ENCODE measurements at regions not wholly inside any gene's neighbourhood (a gene's known extent, or its start where the extent isn't known, plus 50 kb on each side); places are given as distances from the start of the nearest gene placed in this dataset.

DNA sequence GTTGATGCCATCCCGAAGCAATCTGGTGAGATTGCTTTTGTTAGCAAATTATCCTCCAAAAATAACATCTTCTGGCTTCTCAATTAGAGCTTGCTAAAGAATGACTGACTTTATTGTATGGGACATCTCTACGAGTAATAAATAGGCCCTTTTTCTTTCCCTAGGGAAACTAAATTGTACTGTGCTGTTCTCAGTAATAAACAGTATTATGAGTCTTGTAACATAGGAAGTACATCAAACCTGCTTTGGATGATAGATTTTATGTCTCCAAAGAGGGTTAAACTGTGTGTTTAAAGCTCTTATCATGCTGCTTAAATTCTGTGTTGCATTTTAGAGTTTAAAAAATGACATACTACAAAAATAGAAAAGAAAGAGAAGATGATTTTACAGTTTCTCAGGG lies 153.4 kb upstream of the THRB start:
- no peak overlapping the region for H3K27ac ChIP-seq (ENCODE audit: low read depth)
- Mint-ChIP-seq H3K27ac (no peak overlapping the region), H3K4me3 (no peak overlapping the region), H3K4me1 (no peaks in the 10 kb centered on the region; the same call in 2 of the 3 replicates), H3K36me3 (ENCODE audit: low read depth) (no peaks in the 10 kb centered on the region), H3K27me3 (ENCODE audit: insufficient read depth, low read depth, poor library complexity) (no peaks in the 10 kb centered on the region), H3K9me3 (no peaks in the 10 kb centered on the region)
- H3F3A ChIP-seq (replicated peaks; ENCODE audit: low read depth) = no peaks in the 10 kb centered on the region
- ATAC-seq (no peak), DNase-seq (ENCODE audit: low spot score) (no peak)
- H3K4me1 ChIP-seq (ENCODE audit: insufficient read depth) = no peaks in the 10 kb centered on the region
- no peaks in the 10 kb centered on the region for H3K27me3 ChIP-seq (ENCODE audit: insufficient read depth)
- no peaks in the 10 kb centered on the region for H3K36me3 ChIP-seq (ENCODE audit: insufficient read depth)
- H3K4me3 ChIP-seq = no peak overlapping the region
- TF ChIP-seq ZNF331 (CRISPR knock-in tag; IDR thresholded peaks at IDR 0.05; ENCODE audit: low read depth) = no peak
- TF ChIP-seq, protein P1, sequence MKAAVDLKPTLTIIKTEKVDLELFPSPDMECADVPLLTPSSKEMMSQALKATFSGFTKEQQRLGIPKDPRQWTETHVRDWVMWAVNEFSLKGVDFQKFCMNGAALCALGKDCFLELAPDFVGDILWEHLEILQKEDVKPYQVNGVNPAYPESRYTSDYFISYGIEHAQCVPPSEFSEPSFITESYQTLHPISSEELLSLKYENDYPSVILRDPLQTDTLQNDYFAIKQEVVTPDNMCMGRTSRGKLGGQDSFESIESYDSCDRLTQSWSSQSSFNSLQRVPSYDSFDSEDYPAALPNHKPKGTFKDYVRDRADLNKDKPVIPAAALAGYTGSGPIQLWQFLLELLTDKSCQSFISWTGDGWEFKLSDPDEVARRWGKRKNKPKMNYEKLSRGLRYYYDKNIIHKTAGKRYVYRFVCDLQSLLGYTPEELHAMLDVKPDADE (IDR thresholded peaks at IDR 0.05) = no peak
- TF ChIP-seq EZH2phosphoT487 (IDR thresholded peaks at IDR 0.05; ENCODE audit: unreplicated experiment) = no peak
- H3K4me2 ChIP-seq = no peak overlapping the region
- H3K79me2 ChIP-seq (replicated peaks; ENCODE audit: insufficient read depth) = no peaks in the 10 kb centered on the region
- H4K20me1 ChIP-seq (replicated peaks; ENCODE audit: insufficient read depth) = no peaks in the 10 kb centered on the region
- H2AFZ ChIP-seq = no peak overlapping the region
- no peaks in the 10 kb centered on the region for H3K9me2 ChIP-seq (ENCODE audit: insufficient read depth)

DNA sequence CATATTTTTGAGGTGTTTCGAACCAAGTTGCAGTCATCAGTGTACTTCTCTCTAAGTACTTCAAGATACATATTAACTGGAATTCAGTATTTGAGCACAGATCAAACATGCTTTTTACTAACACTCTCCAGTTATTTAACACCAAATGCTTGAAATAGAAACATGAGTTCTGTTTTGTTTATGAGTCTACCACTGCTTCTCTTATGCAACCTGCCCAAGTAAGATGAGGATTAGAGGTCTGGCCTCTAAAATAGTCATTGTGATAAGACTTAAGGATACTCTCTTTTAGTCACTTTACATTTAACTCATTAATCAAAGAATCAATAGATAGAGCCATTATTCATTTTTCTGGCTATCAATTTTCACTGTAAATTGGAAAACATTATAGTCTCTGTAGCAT lies 156.2 kb upstream of the THRB start:
- Histone ChIP-seq H3K27ac (ENCODE audit: low read depth) (no peak overlapping the region), H3K4me1 (ENCODE audit: insufficient read depth) (no peaks in the 10 kb centered on the region), H3K27me3 (ENCODE audit: insufficient read depth) (no peaks in the 10 kb centered on the region), H3K9me2 (ENCODE audit: insufficient read depth) (no peaks in the 10 kb centered on the region), H3K79me2 (replicated peaks; ENCODE audit: insufficient read depth) (no peaks in the 10 kb centered on the region), H3K4me3 (no peak overlapping the region), H2AFZ (no peak overlapping the region), H3K4me2 (no peak overlapping the region), H3F3A (replicated peaks; ENCODE audit: low read depth) (no peaks in the 10 kb centered on the region), H4K20me1 (replicated peaks; ENCODE audit: insufficient read depth) (no peaks in the 10 kb centered on the region), H3K36me3 (ENCODE audit: insufficient read depth) (no peaks in the 10 kb centered on the region)
- H3K9me3 Mint-ChIP-seq = no peaks in the 10 kb centered on the region
- no peak overlapping the region for H3K4me3 Mint-ChIP-seq
- no peak overlapping the region for H3K27ac Mint-ChIP-seq
- H3K27me3 Mint-ChIP-seq (ENCODE audit: insufficient read depth, low read depth, poor library complexity) = no peaks in the 10 kb centered on the region
- DNase-seq (ENCODE audit: low spot score) = no peak
- no peak for ATAC-seq
- H3K36me3 Mint-ChIP-seq (ENCODE audit: low read depth) = no peaks in the 10 kb centered on the region
- no peaks in the 10 kb centered on the region for H3K4me1 Mint-ChIP-seq
- TF ChIP-seq NANOG (IDR thresholded peaks at IDR 0.05; ENCODE audit: borderline replicate concordance) (no peak), ZNF331 (CRISPR knock-in tag; IDR thresholded peaks at IDR 0.05; ENCODE audit: low read depth) (no peak), POLR2AphosphoS5 (IDR thresholded peaks at IDR 0.05; ENCODE audit: low read depth) (no peak), ZNF114 (CRISPR knock-in tag; IDR thresholded peaks at IDR 0.05) (no peak), EZH2 (IDR thresholded peaks at IDR 0.05; ENCODE audit: low read depth, unreplicated experiment) (no peak)
- TF ChIP-seq, protein P2, sequence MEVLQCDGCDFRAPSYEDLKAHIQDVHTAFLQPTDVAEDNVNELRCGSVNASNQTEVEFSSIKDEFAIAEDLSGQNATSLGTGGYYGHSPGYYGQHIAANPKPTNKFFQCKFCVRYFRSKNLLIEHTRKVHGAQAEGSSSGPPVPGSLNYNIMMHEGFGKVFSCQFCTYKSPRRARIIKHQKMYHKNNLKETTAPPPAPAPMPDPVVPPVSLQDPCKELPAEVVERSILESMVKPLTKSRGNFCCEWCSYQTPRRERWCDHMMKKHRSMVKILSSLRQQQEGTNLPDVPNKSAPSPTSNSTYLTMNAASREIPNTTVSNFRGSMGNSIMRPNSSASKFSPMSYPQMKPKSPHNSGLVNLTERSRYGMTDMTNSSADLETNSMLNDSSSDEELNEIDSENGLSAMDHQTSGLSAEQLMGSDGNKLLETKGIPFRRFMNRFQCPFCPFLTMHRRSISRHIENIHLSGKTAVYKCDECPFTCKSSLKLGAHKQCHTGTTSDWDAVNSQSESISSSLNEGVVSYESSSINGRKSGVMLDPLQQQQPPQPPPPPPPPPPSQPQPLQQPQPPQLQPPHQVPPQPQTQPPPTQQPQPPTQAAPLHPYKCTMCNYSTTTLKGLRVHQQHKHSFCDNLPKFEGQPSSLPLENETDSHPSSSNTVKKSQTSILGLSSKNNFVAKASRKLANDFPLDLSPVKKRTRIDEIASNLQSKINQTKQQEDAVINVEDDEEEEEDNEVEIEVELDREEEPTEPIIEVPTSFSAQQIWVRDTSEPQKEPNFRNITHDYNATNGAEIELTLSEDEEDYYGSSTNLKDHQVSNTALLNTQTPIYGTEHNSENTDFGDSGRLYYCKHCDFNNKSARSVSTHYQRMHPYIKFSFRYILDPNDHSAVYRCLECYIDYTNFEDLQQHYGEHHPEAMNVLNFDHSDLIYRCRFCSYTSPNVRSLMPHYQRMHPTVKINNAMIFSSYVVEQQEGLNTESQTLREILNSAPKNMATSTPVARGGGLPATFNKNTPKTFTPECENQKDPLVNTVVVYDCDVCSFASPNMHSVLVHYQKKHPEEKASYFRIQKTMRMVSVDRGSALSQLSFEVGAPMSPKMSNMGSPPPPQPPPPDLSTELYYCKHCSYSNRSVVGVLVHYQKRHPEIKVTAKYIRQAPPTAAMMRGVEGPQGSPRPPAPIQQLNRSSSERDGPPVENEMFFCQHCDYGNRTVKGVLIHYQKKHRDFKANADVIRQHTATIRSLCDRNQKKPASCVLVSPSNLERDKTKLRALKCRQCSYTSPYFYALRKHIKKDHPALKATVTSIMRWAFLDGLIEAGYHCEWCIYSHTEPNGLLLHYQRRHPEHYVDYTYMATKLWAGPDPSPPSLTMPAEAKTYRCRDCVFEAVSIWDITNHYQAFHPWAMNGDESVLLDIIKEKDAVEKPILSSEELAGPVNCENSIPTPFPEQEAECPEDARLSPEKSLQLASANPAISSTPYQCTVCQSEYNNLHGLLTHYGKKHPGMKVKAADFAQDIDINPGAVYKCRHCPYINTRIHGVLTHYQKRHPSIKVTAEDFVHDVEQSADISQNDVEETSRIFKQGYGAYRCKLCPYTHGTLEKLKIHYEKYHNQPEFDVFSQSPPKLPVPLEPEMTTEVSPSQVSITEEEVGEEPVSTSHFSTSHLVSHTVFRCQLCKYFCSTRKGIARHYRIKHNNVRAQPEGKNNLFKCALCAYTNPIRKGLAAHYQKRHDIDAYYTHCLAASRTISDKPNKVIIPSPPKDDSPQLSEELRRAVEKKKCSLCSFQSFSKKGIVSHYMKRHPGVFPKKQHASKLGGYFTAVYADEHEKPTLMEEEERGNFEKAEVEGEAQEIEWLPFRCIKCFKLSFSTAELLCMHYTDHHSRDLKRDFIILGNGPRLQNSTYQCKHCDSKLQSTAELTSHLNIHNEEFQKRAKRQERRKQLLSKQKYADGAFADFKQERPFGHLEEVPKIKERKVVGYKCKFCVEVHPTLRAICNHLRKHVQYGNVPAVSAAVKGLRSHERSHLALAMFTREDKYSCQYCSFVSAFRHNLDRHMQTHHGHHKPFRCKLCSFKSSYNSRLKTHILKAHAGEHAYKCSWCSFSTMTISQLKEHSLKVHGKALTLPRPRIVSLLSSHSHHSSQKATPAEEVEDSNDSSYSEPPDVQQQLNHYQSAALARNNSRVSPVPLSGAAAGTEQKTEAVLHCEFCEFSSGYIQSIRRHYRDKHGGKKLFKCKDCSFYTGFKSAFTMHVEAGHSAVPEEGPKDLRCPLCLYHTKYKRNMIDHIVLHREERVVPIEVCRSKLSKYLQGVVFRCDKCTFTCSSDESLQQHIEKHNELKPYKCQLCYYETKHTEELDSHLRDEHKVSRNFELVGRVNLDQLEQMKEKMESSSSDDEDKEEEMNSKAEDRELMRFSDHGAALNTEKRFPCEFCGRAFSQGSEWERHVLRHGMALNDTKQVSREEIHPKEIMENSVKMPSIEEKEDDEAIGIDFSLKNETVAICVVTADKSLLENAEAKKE (CRISPR knock-in tag; IDR thresholded peaks at IDR 0.05) = no peak
- TF ChIP-seq, protein P3, sequence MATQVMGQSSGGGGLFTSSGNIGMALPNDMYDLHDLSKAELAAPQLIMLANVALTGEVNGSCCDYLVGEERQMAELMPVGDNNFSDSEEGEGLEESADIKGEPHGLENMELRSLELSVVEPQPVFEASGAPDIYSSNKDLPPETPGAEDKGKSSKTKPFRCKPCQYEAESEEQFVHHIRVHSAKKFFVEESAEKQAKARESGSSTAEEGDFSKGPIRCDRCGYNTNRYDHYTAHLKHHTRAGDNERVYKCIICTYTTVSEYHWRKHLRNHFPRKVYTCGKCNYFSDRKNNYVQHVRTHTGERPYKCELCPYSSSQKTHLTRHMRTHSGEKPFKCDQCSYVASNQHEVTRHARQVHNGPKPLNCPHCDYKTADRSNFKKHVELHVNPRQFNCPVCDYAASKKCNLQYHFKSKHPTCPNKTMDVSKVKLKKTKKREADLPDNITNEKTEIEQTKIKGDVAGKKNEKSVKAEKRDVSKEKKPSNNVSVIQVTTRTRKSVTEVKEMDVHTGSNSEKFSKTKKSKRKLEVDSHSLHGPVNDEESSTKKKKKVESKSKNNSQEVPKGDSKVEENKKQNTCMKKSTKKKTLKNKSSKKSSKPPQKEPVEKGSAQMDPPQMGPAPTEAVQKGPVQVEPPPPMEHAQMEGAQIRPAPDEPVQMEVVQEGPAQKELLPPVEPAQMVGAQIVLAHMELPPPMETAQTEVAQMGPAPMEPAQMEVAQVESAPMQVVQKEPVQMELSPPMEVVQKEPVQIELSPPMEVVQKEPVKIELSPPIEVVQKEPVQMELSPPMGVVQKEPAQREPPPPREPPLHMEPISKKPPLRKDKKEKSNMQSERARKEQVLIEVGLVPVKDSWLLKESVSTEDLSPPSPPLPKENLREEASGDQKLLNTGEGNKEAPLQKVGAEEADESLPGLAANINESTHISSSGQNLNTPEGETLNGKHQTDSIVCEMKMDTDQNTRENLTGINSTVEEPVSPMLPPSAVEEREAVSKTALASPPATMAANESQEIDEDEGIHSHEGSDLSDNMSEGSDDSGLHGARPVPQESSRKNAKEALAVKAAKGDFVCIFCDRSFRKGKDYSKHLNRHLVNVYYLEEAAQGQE (IDR thresholded peaks at IDR 0.05; ENCODE audit: unreplicated experiment) = no peak
- TF ChIP-seq, protein P4, sequence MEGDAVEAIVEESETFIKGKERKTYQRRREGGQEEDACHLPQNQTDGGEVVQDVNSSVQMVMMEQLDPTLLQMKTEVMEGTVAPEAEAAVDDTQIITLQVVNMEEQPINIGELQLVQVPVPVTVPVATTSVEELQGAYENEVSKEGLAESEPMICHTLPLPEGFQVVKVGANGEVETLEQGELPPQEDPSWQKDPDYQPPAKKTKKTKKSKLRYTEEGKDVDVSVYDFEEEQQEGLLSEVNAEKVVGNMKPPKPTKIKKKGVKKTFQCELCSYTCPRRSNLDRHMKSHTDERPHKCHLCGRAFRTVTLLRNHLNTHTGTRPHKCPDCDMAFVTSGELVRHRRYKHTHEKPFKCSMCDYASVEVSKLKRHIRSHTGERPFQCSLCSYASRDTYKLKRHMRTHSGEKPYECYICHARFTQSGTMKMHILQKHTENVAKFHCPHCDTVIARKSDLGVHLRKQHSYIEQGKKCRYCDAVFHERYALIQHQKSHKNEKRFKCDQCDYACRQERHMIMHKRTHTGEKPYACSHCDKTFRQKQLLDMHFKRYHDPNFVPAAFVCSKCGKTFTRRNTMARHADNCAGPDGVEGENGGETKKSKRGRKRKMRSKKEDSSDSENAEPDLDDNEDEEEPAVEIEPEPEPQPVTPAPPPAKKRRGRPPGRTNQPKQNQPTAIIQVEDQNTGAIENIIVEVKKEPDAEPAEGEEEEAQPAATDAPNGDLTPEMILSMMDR (conservative IDR thresholded peaks at IDR 0.05; ENCODE audit: low read depth in 2 of 2) = no peak
